NOMO-1 treated with DMSO at 0.1 percent for 48 hours (cell line): ENCODE measurements at regions not wholly inside any gene's neighbourhood (a gene's known extent, or its start where the extent isn't known, plus 50 kb on each side); places are given as distances from the start of the nearest gene placed in this dataset.

Experiments used
- DNase-seq: peaks from one replicate; lab custom pipeline; 2025; ENCODE audit not compliant: unreplicated experiment; lab: John Stamatoyannopoulos, UW

- DNase-seq = no peak
Measured at GRCh38 chr11:27195837-27196202, 155.2 kb downstream of the BBOX1 start.

- DNase-seq = no peak
Measured at GRCh38 chr11:27194976-27195375, 154.4 kb downstream of the BBOX1 start.

GRCh38 chr11:27193434-27194225 lies 153.0 kb downstream of the BBOX1 start:
- DNase-seq = no peak

GRCh38 chr11:27192184-27192583 lies 151.6 kb downstream of the BBOX1 start:
- DNase-seq = no peak

- no peak for DNase-seq
Measured at GRCh38 chr11:27191639-27192038, 151.0 kb downstream of the BBOX1 start.

GRCh38 chr11:27188696-27189095 lies 148.1 kb downstream of the BBOX1 start:
- no peak for DNase-seq

- DNase-seq = no peak
Measured at GRCh38 chr11:27187848-27188621, 147.4 kb downstream of the BBOX1 start.

GRCh38 chr11:27187075-27187847 lies 146.6 kb downstream of the BBOX1 start:
- no peak for DNase-seq

GRCh38 chr11:27186580-27186979 lies 146.0 kb downstream of the BBOX1 start:
- DNase-seq = no peak

- no peak for DNase-seq
Measured at GRCh38 chr11:27184458-27185312, 144.1 kb downstream of the BBOX1 start.

- DNase-seq = peak; percentile 37
Measured at GRCh38 chr11:27183672-27184457, 143.2 kb downstream of the BBOX1 start.

- DNase-seq = no peak
Measured at GRCh38 chr11:27179334-27179733, 138.7 kb downstream of the BBOX1 start.

- DNase-seq = no peak
Measured at GRCh38 chr11:27178859-27179258, 138.2 kb downstream of the BBOX1 start.
